Hematopoietic multipotent progenitor cell treated with erythropoietin and hydrocortisone succinate and interleukin-3 and kit ligand, for 8 days (in vitro differentiated cells): ENCODE measurements at regions not wholly inside any gene's neighbourhood (a gene's known extent, or its start where the extent isn't known, plus 50 kb on each side); places are given as distances from the start of the nearest gene placed in this dataset.
"Not testable (repeated sequence)": the region's sequence is repeated elsewhere in the genome, so short reads cannot be mapped to it uniquely, and the experiment has no call there.

Experiments
- DNase-seq: peaks from one replicate; pipeline ENCODE4 v3.0.0-alpha.2; 2015

- DNase-seq = no peak
Measured at GRCh38 chr16:60949800-60950199, 1086.4 kb downstream of the CDH8 start.

GRCh38 chr16:60945225-60945624 lies 1091.0 kb downstream of the CDH8 start:
- DNase-seq = no peak

- not testable (repeated sequence) for DNase-seq
Measured at GRCh38 chr16:60936189-60936588, 1100.0 kb downstream of the CDH8 start.

GRCh38 chr16:60932600-60932999 lies 1103.6 kb downstream of the CDH8 start:
- DNase-seq = no peak

GRCh38 chr16:60930291-60930690 lies 1105.9 kb downstream of the CDH8 start:
- DNase-seq = no peak

GRCh38 chr16:60922920-60923319 lies 1113.3 kb downstream of the CDH8 start:
- DNase-seq = no peak

GRCh38 chr16:60914334-60914733 lies 1121.9 kb downstream of the CDH8 start:
- DNase-seq = no peak

- no peak for DNase-seq
Measured at GRCh38 chr16:60907645-60908044, 1128.6 kb downstream of the CDH8 start.

GRCh38 chr16:60905811-60906210 lies 1130.4 kb downstream of the CDH8 start:
- DNase-seq = no peak

- DNase-seq = no peak
Measured at GRCh38 chr16:60902114-60902513, 1134.1 kb downstream of the CDH8 start.

- DNase-seq = no peak
Measured at GRCh38 chr16:60882816-60883215, 1153.4 kb downstream of the CDH8 start.

GRCh38 chr16:60852635-60853034 lies 1183.6 kb downstream of the CDH8 start:
- no peak for DNase-seq

- no peak for DNase-seq
Measured at GRCh38 chr16:60821661-60822060, 1214.6 kb downstream of the CDH8 start.

GRCh38 chr16:60820361-60820760 lies 1215.9 kb downstream of the CDH8 start:
- no peak for DNase-seq

- DNase-seq = no peak
Measured at GRCh38 chr16:60818465-60818864, 1217.8 kb downstream of the CDH8 start.

GRCh38 chr16:60816461-60816860 lies 1219.8 kb downstream of the CDH8 start:
- no peak for DNase-seq

- DNase-seq = no peak
Measured at GRCh38 chr16:60815865-60816264, 1220.4 kb downstream of the CDH8 start.

GRCh38 chr16:60815033-60815432 lies 1221.2 kb downstream of the CDH8 start:
- DNase-seq = no peak

GRCh38 chr16:60811657-60812056 lies 1224.6 kb downstream of the CDH8 start:
- DNase-seq = no peak

GRCh38 chr16:60811051-60811608 lies 1225.1 kb downstream of the CDH8 start:
- no peak for DNase-seq

GRCh38 chr16:60810250-60810649 lies 1226.0 kb downstream of the CDH8 start:
- no peak for DNase-seq

GRCh38 chr16:60792437-60792836 lies 1243.8 kb downstream of the CDH8 start:
- DNase-seq = no peak

GRCh38 chr16:60788631-60789030 lies 1247.6 kb downstream of the CDH8 start:
- DNase-seq = no peak

GRCh38 chr16:60776281-60776680 lies 1260.0 kb downstream of the CDH8 start:
- DNase-seq = no peak

- no peak for DNase-seq
Measured at GRCh38 chr16:60771138-60771537, 1265.1 kb downstream of the CDH8 start.

GRCh38 chr16:60770384-60770783 lies 1265.9 kb downstream of the CDH8 start:
- not testable (repeated sequence) for DNase-seq
